Osteocyte (in vitro differentiated cells): ENCODE measurements at regions not wholly inside any gene's neighbourhood (a gene's known extent, or its start where the extent isn't known, plus 50 kb on each side); places are given as distances from the start of the nearest gene placed in this dataset.

ENCODE experiments used
- DNase-seq: peaks from one replicate; pipeline ENCODE4 v3.0.0; 2021; ENCODE audit warnings: mixed read lengths; ENCODE audit not compliant: unreplicated experiment; ENCODE audit errors: extremely low spot score
- H3K27ac Mint-ChIP-seq: one replicate; pipeline ENCODE4 v1.8.0; 2021; ENCODE audit warnings: mild to moderate bottlenecking, mixed read lengths; ENCODE audit not compliant: unreplicated experiment
- H3K27me3 Mint-ChIP-seq: one replicate; pipeline ENCODE4 v1.8.0; 2021; ENCODE audit warnings: mixed read lengths; ENCODE audit not compliant: unreplicated experiment
- H3K36me3 Mint-ChIP-seq: one replicate; pipeline ENCODE4 v1.8.0; 2021; ENCODE audit warnings: mixed read lengths; ENCODE audit not compliant: unreplicated experiment
- H3K4me1 Mint-ChIP-seq: one replicate; pipeline ENCODE4 v1.8.0; 2021; ENCODE audit warnings: mixed read lengths; ENCODE audit not compliant: unreplicated experiment
- H3K4me3 Mint-ChIP-seq: one replicate; pipeline ENCODE4 v1.8.0; 2021; ENCODE audit warnings: mild to moderate bottlenecking, moderate library complexity, mixed read lengths; ENCODE audit not compliant: unreplicated experiment
- H3K9me3 Mint-ChIP-seq: one replicate; pipeline ENCODE4 v1.8.0; 2021; ENCODE audit warnings: mixed read lengths; ENCODE audit not compliant: unreplicated experiment
- CTCF ChIP-seq: fragments of 200-600 bp; sonication (generic); IDR thresholded peaks from 2 replicates; pipeline ENCODE4 v1.5.0; 2021; ENCODE audit warnings: antibody characterized with exemption, mild to moderate bottlenecking, moderate library complexity

GRCh38 chrX:25600776-25601175 is 537.4 kb upstream of the MAGEB18 start:
- DNase-seq = no peak
- Mint-ChIP-seq H3K36me3 (no peaks in the 10 kb centered on the region), H3K9me3 (peaks cover 19% of the 10 kb centered on the region), H3K27me3 (no peaks in the 10 kb centered on the region), H3K4me3 (no peak overlapping the region), H3K4me1 (no peaks in the 10 kb centered on the region), H3K27ac (no peak overlapping the region)
- TF ChIP-seq CTCF = no peak

- Mint-ChIP-seq H3K27ac (no peak overlapping the region), H3K4me3 (no peak overlapping the region), H3K4me1 (no peaks in the 10 kb centered on the region)
These were observed 536.8 kb upstream of the MAGEB18 start for GRCh38 chrX:25601323-25601722.

GRCh38 chrX:25618248-25618647 is 519.9 kb upstream of the MAGEB18 start:
- H3K27me3 Mint-ChIP-seq = no peaks in the 10 kb centered on the region
- no peaks in the 10 kb centered on the region for H3K4me1 Mint-ChIP-seq
- no peaks in the 10 kb centered on the region for H3K36me3 Mint-ChIP-seq
- H3K4me3 Mint-ChIP-seq = no peak overlapping the region
- no peak for DNase-seq
- no peak overlapping the region for H3K27ac Mint-ChIP-seq
- no peak for TF ChIP-seq CTCF
- H3K9me3 Mint-ChIP-seq = peaks cover 7% of the 10 kb centered on the region

More at GRCh38 chrX:25601323-25601722, 536.8 kb upstream of the MAGEB18 start:
- Mint-ChIP-seq H3K36me3 (no peaks in the 10 kb centered on the region), H3K9me3 (peaks cover 19% of the 10 kb centered on the region), H3K27me3 (no peaks in the 10 kb centered on the region)
- no peak for DNase-seq
- TF ChIP-seq CTCF = no peak

GRCh38 chrX:25640276-25640675 is 497.9 kb upstream of the MAGEB18 start:
- TF ChIP-seq CTCF = no peak
- H3K27ac Mint-ChIP-seq = no peak overlapping the region
- H3K36me3 Mint-ChIP-seq = no peaks in the 10 kb centered on the region
- peaks cover 10% of the 10 kb centered on the region for H3K9me3 Mint-ChIP-seq
- no peak for DNase-seq
- no peak overlapping the region for H3K4me3 Mint-ChIP-seq
- no peaks in the 10 kb centered on the region for H3K27me3 Mint-ChIP-seq
- H3K4me1 Mint-ChIP-seq = no peaks in the 10 kb centered on the region

- no peak for DNase-seq
- no peaks in the 10 kb centered on the region for H3K36me3 Mint-ChIP-seq
- H3K4me1 Mint-ChIP-seq = no peaks in the 10 kb centered on the region
- no peak for TF ChIP-seq CTCF
- peaks cover 22% of the 10 kb centered on the region for H3K9me3 Mint-ChIP-seq
- H3K4me3 Mint-ChIP-seq = no peak overlapping the region
- H3K27ac Mint-ChIP-seq = no peak overlapping the region
- H3K27me3 Mint-ChIP-seq = no peaks in the 10 kb centered on the region
These were observed 492.0 kb upstream of the MAGEB18 start for GRCh38 chrX:25646156-25646555.
